Ishikawa (cell line): ENCODE measurements at regions not wholly inside any gene's neighbourhood (a gene's known extent, or its start where the extent isn't known, plus 50 kb on each side); places are given as distances from the start of the nearest gene placed in this dataset.

Experiments used
- CEBPB ChIP-seq: IDR thresholded peaks from 2 replicates; pipeline ENCODE4 v1.6.1; 2012
- CREB1 ChIP-seq: IDR thresholded peaks from 2 replicates; pipeline ENCODE4 v1.6.1; 2012; ENCODE audit warnings: low read depth
- EP300 ChIP-seq: IDR thresholded peaks from 2 replicates; pipeline ENCODE4 v1.6.1; 2012; ENCODE audit warnings: borderline replicate concordance
- FOXM1 ChIP-seq: IDR thresholded peaks from 2 replicates; pipeline ENCODE4 v1.6.1; 2012; ENCODE audit warnings: low read depth, borderline replicate concordance
- NFIC ChIP-seq: IDR thresholded peaks from 2 replicates; pipeline ENCODE4 v1.6.1; 2012
- RAD21 ChIP-seq: IDR thresholded peaks from 2 replicates; pipeline ENCODE4 v1.6.1; 2012; ENCODE audit warnings: low read depth
- REST ChIP-seq: IDR thresholded peaks from 2 replicates; pipeline ENCODE4 v1.6.1; 2012; ENCODE audit warnings: low read depth, mild to moderate bottlenecking
- TAF1 ChIP-seq: IDR thresholded peaks from 2 replicates; pipeline ENCODE4 v1.6.1; 2012; ENCODE audit warnings: low read depth, mild to moderate bottlenecking
- TCF12 ChIP-seq: IDR thresholded peaks from 2 replicates; pipeline ENCODE4 v1.6.1; 2012; ENCODE audit warnings: low read depth
- TEAD4 ChIP-seq: IDR thresholded peaks from 2 replicates; pipeline ENCODE4 v1.6.1; 2012
- USF1 ChIP-seq: IDR thresholded peaks from 2 replicates; pipeline ENCODE4 v1.6.1; 2012
- YY1 ChIP-seq: IDR thresholded peaks from 2 replicates; pipeline ENCODE4 v1.6.1; 2012; ENCODE audit warnings: low read depth
- TF ChIP-seq, protein P1 (sequence below): IDR thresholded peaks from 2 replicates; pipeline ENCODE4 v1.6.1; 2012

DNA sequence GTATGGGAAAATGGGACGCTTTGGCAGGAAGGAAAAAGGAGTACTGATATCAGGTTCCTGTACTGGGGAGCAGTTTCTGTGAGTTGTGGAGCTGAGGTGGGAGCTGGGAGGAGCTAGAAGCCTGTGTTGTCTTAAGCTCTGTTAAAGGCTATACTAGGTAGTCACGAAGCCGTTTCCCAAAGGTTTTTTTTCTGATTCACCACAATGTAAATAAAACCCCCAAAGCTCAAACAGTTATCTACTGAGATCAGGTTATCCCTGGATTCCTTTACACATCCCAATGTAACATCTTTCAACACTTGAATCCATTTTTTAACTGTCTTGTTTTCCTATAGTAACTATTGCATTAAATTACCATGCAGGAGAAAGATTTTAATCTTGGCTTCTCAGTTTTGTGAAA, 297.4 kb upstream of the SFRP2 start:
- TF ChIP-seq NFIC (no peak), EP300 (no peak), FOXM1 (no peak), USF1 (no peak), REST (no peak), TCF12 (no peak), TAF1 (no peak), YY1 (no peak), CEBPB (no peak), CREB1 (no peak), RAD21 (no peak), TEAD4 (no peak)
- TF ChIP-seq, protein P1, sequence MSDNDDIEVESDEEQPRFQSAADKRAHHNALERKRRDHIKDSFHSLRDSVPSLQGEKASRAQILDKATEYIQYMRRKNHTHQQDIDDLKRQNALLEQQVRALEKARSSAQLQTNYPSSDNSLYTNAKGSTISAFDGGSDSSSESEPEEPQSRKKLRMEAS: no peak
